ENCODE measurements at regions not wholly inside any gene's neighbourhood (a gene's known extent, or its start where the extent isn't known, plus 50 kb on each side); places are given as distances from the start of the nearest gene placed in this dataset.

DNA sequence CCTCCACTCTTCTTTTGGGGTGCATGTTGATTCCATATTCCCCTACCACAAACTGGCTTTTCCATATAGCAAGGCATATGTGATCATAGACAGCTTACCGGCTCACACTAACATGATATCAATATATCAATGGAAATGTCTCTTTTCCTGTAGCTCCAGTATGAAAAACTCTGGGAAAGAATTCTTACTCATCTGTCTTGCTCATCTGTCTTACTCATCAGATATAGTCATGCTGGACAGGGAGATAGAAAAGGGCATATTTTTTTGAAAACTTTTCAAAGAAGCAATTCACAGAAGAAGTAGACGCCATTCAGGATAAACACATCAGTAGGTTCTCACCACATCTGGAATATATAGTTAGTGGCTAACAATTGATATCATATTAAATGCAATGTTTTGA is 794.7 kb downstream of the RAB28 start:
- Histone ChIP-seq H3K27ac (ENCODE audit: low read length) (no peak overlapping the region), H3K27me3 (ENCODE audit: insufficient read depth, low read depth, low read length) (no peaks in the 10 kb centered on the region), H3K79me2 (replicated peaks; ENCODE audit: insufficient read depth, low read length) (no peaks in the 10 kb centered on the region), H2AFZ (ENCODE audit: low read depth, low read length) (no peak overlapping the region), H4K20me1 (ENCODE audit: insufficient read depth) (no peaks in the 10 kb centered on the region), H3K4me3 (ENCODE audit: low read length) (no peak overlapping the region), H3K9me2 (ENCODE audit: insufficient read depth, low read length) (no peaks in the 10 kb centered on the region), H3K4me2 (ENCODE audit: low read length) (no peak overlapping the region), H3K9me3 (ENCODE audit: low read length) (no peaks in the 10 kb centered on the region), H3F3A (ENCODE audit: insufficient read depth, low read length, poor library complexity, severe bottlenecking) (no peaks in the 10 kb centered on the region), H3K36me3 (ENCODE audit: insufficient read depth, low read length) (no peaks in the 10 kb centered on the region), H3K9ac (ENCODE audit: low read length) (no peak overlapping the region)
- no peak for TF ChIP-seq TAF1 (IDR thresholded peaks at IDR 0.05; ENCODE audit: low read depth)
- no peak for TF ChIP-seq MXI1 (conservative IDR thresholded peaks at IDR 0.05; ENCODE audit: poor library complexity, severe bottlenecking)
- TF ChIP-seq, protein P1, sequence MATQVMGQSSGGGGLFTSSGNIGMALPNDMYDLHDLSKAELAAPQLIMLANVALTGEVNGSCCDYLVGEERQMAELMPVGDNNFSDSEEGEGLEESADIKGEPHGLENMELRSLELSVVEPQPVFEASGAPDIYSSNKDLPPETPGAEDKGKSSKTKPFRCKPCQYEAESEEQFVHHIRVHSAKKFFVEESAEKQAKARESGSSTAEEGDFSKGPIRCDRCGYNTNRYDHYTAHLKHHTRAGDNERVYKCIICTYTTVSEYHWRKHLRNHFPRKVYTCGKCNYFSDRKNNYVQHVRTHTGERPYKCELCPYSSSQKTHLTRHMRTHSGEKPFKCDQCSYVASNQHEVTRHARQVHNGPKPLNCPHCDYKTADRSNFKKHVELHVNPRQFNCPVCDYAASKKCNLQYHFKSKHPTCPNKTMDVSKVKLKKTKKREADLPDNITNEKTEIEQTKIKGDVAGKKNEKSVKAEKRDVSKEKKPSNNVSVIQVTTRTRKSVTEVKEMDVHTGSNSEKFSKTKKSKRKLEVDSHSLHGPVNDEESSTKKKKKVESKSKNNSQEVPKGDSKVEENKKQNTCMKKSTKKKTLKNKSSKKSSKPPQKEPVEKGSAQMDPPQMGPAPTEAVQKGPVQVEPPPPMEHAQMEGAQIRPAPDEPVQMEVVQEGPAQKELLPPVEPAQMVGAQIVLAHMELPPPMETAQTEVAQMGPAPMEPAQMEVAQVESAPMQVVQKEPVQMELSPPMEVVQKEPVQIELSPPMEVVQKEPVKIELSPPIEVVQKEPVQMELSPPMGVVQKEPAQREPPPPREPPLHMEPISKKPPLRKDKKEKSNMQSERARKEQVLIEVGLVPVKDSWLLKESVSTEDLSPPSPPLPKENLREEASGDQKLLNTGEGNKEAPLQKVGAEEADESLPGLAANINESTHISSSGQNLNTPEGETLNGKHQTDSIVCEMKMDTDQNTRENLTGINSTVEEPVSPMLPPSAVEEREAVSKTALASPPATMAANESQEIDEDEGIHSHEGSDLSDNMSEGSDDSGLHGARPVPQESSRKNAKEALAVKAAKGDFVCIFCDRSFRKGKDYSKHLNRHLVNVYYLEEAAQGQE (IDR thresholded peaks at IDR 0.05; ENCODE audit: borderline replicate concordance) = no peak
- TF ChIP-seq EP300 (conservative IDR thresholded peaks at IDR 0.05; ENCODE audit: poor library complexity, severe bottlenecking) = no peak
- no peak for TF ChIP-seq EZH2 (IDR thresholded peaks at IDR 0.05; ENCODE audit: borderline replicate concordance, insufficient read depth, low read length, poor library complexity, severe bottlenecking)
- no peak for TF ChIP-seq RAD21 (conservative IDR thresholded peaks at IDR 0.05)
- no peak for TF ChIP-seq SMC3 (conservative IDR thresholded peaks at IDR 0.05; ENCODE audit: poor library complexity)
- TF ChIP-seq POLR2AphosphoS5 (IDR thresholded peaks at IDR 0.05) = no peak
- no peak for TF ChIP-seq CTCF (IDR thresholded peaks at IDR 0.05; ENCODE audit: poor library complexity, severe bottlenecking)

DNA sequence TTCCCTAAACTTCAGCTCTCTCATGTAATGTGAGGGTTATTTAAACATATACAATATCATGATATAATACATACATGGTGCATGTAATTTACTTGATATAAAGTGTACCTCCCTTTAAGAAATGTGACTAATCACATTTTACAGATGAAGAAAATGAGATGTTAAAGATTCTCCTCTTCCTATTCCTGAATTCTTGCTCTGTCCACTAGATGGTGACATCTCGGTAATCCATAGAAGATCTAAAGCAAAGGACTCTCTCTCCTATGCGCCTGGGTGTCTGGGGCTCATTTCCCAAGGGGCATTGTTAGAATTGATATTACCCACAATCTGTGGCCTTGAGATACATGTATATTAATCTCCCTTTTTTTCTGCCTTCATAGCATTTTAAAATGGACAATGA is 804.9 kb downstream of the RAB28 start:
- TF ChIP-seq TAF1 (IDR thresholded peaks at IDR 0.05; ENCODE audit: low read depth) (no peak), EP300 (conservative IDR thresholded peaks at IDR 0.05; ENCODE audit: poor library complexity, severe bottlenecking) (no peak), MXI1 (conservative IDR thresholded peaks at IDR 0.05; ENCODE audit: poor library complexity, severe bottlenecking) (no peak), POLR2AphosphoS5 (IDR thresholded peaks at IDR 0.05) (no peak)
- TF ChIP-seq, protein P1 (IDR thresholded peaks at IDR 0.05; ENCODE audit: borderline replicate concordance) = no peak
- no peak overlapping the region for H2AFZ ChIP-seq (ENCODE audit: low read depth, low read length)
- no peak overlapping the region for H3K4me3 ChIP-seq (ENCODE audit: low read length)
- H4K20me1 ChIP-seq (ENCODE audit: insufficient read depth) = no peaks in the 10 kb centered on the region
- peaks cover 3% of the 10 kb centered on the region for H3K9me3 ChIP-seq (ENCODE audit: low read length)
- H3K79me2 ChIP-seq (replicated peaks; ENCODE audit: insufficient read depth, low read length) = no peaks in the 10 kb centered on the region
- H3K27ac ChIP-seq (ENCODE audit: low read length) = no peak overlapping the region
- no peaks in the 10 kb centered on the region for H3K9me2 ChIP-seq (ENCODE audit: insufficient read depth, low read length)
- no peaks in the 10 kb centered on the region for H3K36me3 ChIP-seq (ENCODE audit: insufficient read depth, low read length)
- no peak overlapping the region for H3K9ac ChIP-seq (ENCODE audit: low read length)
- H3K27me3 ChIP-seq (ENCODE audit: insufficient read depth, low read depth, low read length) = no peaks in the 10 kb centered on the region
- H3F3A ChIP-seq (ENCODE audit: insufficient read depth, low read length, poor library complexity, severe bottlenecking) = no peaks in the 10 kb centered on the region
- no peak overlapping the region for H3K4me2 ChIP-seq (ENCODE audit: low read length)
